ENCODE measurements at regions not wholly inside any gene's neighbourhood (a gene's known extent, or its start where the extent isn't known, plus 50 kb on each side); places are given as distances from the start of the nearest gene placed in this dataset.
"Not testable (repeated sequence)": the region's sequence is repeated elsewhere in the genome, so short reads cannot be mapped to it uniquely, and the experiment has no call there.

DNA sequence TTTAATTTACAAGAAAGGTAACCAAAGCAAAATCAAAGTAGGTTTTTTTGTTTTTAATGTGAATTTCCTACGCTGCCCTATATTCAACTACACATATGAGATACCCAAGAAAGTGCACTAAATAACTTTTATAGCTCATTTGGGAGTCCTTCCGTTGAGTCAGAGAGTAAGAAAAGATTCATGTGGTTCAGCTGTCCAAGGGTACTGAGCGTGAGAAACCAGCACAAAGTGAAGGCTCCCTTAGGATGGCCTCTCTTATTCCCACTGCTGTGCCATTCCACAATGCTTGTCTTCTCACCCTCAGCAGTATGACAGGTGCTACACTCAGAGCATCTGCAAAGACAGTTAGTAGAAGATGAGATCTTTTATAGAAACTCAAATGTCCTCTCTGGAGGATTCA is 85.8 kb upstream of the POMZP3 start:
- not testable (repeated sequence) for TF ChIP-seq CTCF (IDR thresholded peaks at IDR 0.05); POLR2AphosphoS5 (IDR thresholded peaks at IDR 0.05; ENCODE audit: low read depth, low read length); SIN3A (IDR thresholded peaks at IDR 0.05; ENCODE audit: borderline replicate concordance, insufficient read depth, low read depth, low read length)
- TF ChIP-seq, protein P1, sequence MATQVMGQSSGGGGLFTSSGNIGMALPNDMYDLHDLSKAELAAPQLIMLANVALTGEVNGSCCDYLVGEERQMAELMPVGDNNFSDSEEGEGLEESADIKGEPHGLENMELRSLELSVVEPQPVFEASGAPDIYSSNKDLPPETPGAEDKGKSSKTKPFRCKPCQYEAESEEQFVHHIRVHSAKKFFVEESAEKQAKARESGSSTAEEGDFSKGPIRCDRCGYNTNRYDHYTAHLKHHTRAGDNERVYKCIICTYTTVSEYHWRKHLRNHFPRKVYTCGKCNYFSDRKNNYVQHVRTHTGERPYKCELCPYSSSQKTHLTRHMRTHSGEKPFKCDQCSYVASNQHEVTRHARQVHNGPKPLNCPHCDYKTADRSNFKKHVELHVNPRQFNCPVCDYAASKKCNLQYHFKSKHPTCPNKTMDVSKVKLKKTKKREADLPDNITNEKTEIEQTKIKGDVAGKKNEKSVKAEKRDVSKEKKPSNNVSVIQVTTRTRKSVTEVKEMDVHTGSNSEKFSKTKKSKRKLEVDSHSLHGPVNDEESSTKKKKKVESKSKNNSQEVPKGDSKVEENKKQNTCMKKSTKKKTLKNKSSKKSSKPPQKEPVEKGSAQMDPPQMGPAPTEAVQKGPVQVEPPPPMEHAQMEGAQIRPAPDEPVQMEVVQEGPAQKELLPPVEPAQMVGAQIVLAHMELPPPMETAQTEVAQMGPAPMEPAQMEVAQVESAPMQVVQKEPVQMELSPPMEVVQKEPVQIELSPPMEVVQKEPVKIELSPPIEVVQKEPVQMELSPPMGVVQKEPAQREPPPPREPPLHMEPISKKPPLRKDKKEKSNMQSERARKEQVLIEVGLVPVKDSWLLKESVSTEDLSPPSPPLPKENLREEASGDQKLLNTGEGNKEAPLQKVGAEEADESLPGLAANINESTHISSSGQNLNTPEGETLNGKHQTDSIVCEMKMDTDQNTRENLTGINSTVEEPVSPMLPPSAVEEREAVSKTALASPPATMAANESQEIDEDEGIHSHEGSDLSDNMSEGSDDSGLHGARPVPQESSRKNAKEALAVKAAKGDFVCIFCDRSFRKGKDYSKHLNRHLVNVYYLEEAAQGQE (IDR thresholded peaks at IDR 0.05; ENCODE audit: insufficient read depth in 1 of 2, low read depth in 2 of 2, low read length in 1 of 2), result not testable (repeated sequence)
